ENCODE measurements at regions not wholly inside any gene's neighbourhood (a gene's known extent, or its start where the extent isn't known, plus 50 kb on each side); places are given as distances from the start of the nearest gene placed in this dataset.
A peak's percentile ranks its signal among the peaks of the same experiment; 100 is the strongest.

- no peak for ATAC-seq
- Histone ChIP-seq H3K9me3 (no peaks in the 10 kb centered on the region), H3K4me3 (no peak overlapping the region), H3K4me1 (peaks cover 8% of the 10 kb centered on the region), H3K27me3 (no peaks in the 10 kb centered on the region), H3K36me3 (no peaks in the 10 kb centered on the region), H3K27ac (no peak overlapping the region)
- DNase-seq, result no peak
- no peak for TF ChIP-seq CTCF (IDR thresholded peaks at IDR 0.05)
- intact Hi-C loops (cut with DNase I), result no loop called here
Measured at GRCh38 chr13:50197705-50198104, 182.5 kb downstream of the KCNRG start.

- ATAC-seq (peak; percentile 72), DNase-seq (no peak)
- TF ChIP-seq CTCF (IDR thresholded peaks at IDR 0.05), result no peak
Measured at GRCh38 chr13:50198508-50198907, 183.3 kb downstream of the KCNRG start.

GRCh38 chr13:50200569-50200968 is 185.3 kb downstream of the KCNRG start:
- no peak overlapping the region for H3K27ac ChIP-seq
- H3K36me3 ChIP-seq, result no peaks in the 10 kb centered on the region
- no peaks in the 10 kb centered on the region for H3K9me3 ChIP-seq
- no peak overlapping the region for H3K4me3 ChIP-seq
- no peaks in the 10 kb centered on the region for H3K27me3 ChIP-seq
- ATAC-seq (no peak), DNase-seq (no peak)
- H3K4me1 ChIP-seq, result peaks cover 8% of the 10 kb centered on the region
- intact Hi-C loops (cut with DNase I), result no loop called here
- no peak for TF ChIP-seq CTCF (IDR thresholded peaks at IDR 0.05)

More at GRCh38 chr13:50198508-50198907, 183.3 kb downstream of the KCNRG start:
- no peaks in the 10 kb centered on the region for H3K27me3 ChIP-seq
- H3K4me3 ChIP-seq, result no peak overlapping the region
- no peak overlapping the region for H3K27ac ChIP-seq
- intact Hi-C loops (cut with DNase I), result no loop called here
- H3K4me1 ChIP-seq, result peaks cover 8% of the 10 kb centered on the region
- H3K36me3 ChIP-seq, result no peaks in the 10 kb centered on the region
- H3K9me3 ChIP-seq, result no peaks in the 10 kb centered on the region

- intact Hi-C loops (cut with DNase I), result no loop called here
- DNase-seq (no peak), ATAC-seq (peak; percentile 16)
- no peaks in the 10 kb centered on the region for H3K36me3 ChIP-seq
- H3K4me1 ChIP-seq, result peaks cover 8% of the 10 kb centered on the region
- no peak for TF ChIP-seq CTCF (IDR thresholded peaks at IDR 0.05)
- H3K27ac ChIP-seq, result no peak overlapping the region
- H3K4me3 ChIP-seq, result no peak overlapping the region
- H3K9me3 ChIP-seq, result no peaks in the 10 kb centered on the region
- H3K27me3 ChIP-seq, result no peaks in the 10 kb centered on the region
Measured at GRCh38 chr13:50200988-50201387, 185.7 kb downstream of the KCNRG start.

- no peak for TF ChIP-seq CTCF (IDR thresholded peaks at IDR 0.05)
- Histone ChIP-seq H3K4me1 (peaks cover 8% of the 10 kb centered on the region), H3K4me3 (no peak overlapping the region), H3K36me3 (no peaks in the 10 kb centered on the region), H3K9me3 (no peaks in the 10 kb centered on the region), H3K27ac (no peak overlapping the region), H3K27me3 (no peaks in the 10 kb centered on the region)
- intact Hi-C loops (cut with DNase I), result no loop called here
- no peak for ATAC-seq
- DNase-seq, result no peak
Measured at GRCh38 chr13:50202485-50202884, 187.2 kb downstream of the KCNRG start.

- intact Hi-C loops (cut with DNase I), result no loop called here
- DNase-seq (no peak), ATAC-seq (no peak)
- TF ChIP-seq CTCF (IDR thresholded peaks at IDR 0.05), result no peak
- Histone ChIP-seq H3K9me3 (no peaks in the 10 kb centered on the region), H3K27ac (no peak overlapping the region), H3K27me3 (no peaks in the 10 kb centered on the region), H3K4me1 (peaks cover 8% of the 10 kb centered on the region), H3K4me3 (no peak overlapping the region), H3K36me3 (no peaks in the 10 kb centered on the region)
Measured at GRCh38 chr13:50203256-50203941, 188.2 kb downstream of the KCNRG start.
